IMR-90 (cell line): ENCODE measurements at regions not wholly inside any gene's neighbourhood (a gene's known extent, or its start where the extent isn't known, plus 50 kb on each side); places are given as distances from the start of the nearest gene placed in this dataset.

Source experiments
- ATAC-seq: fragments of 200-7000 bp; cut with Tn5 transposase; 2 replicates; pipeline ENCODE4 v1.9.1; 2020; ENCODE audit warnings: low read depth, mild to moderate bottlenecking, moderate library complexity
- BruUV-seq: library from RNA; stranded (reverse); fragments of 400-500 nt; replicated peaks from 2 replicates; lab custom pipeline; 2021; lab: Mats Ljungman, UMichigan
- CTCF ChIA-PET: fragments of 300-600 bp; formaldehyde crosslinking; extraction: SDS; loops from one replicate; lab custom pipeline; 2021; ENCODE audit warnings: antibody characterized with exemption; lab: Yijun Ruan, JAX
- POLR2A ChIA-PET: fragments of 300-600 bp; sonication (Branson Sonifier 250); formaldehyde crosslinking; loops from one replicate; lab custom pipeline; 2022; ENCODE audit warnings: antibody characterized with exemption; ENCODE audit not compliant: unreplicated experiment; lab: Charles Lee
- DNase-seq: peaks from one replicate; pipeline ENCODE4 v3.0.0; 2013
- H2AFZ ChIP-seq: replicated peaks from 2 replicates; pipeline ENCODE3; 2013; ENCODE audit warnings: low read length, mild to moderate bottlenecking; ENCODE audit not compliant: poor library complexity
- H2AK5ac ChIP-seq: 2 replicates; pipeline ENCODE4 v1.6.1; 2013; ENCODE audit warnings: low read depth, low read length, inconsistent platforms
- H2AK9ac ChIP-seq: replicated peaks from 2 replicates; pipeline ENCODE3; 2013; ENCODE audit warnings: mild to moderate bottlenecking, low read depth, low read length, moderate library complexity; ENCODE audit not compliant: poor library complexity
- H2BK120ac ChIP-seq: 2 replicates; pipeline ENCODE4 v1.6.1; 2013; ENCODE audit warnings: low read depth, low read length, inconsistent platforms
- H2BK15ac ChIP-seq: 3 replicates; pipeline ENCODE4 v1.6.1; 2013; ENCODE audit warnings: low read depth, low read length, inconsistent platforms
- H2BK20ac ChIP-seq: 2 replicates; pipeline ENCODE4 v1.6.1; 2013; ENCODE audit warnings: low read depth, mild to moderate bottlenecking, inconsistent platforms, low read length, moderate library complexity
- H2BK5ac ChIP-seq: 2 replicates; pipeline ENCODE4 v1.6.1; 2013; ENCODE audit warnings: mild to moderate bottlenecking, low read depth, low read length, inconsistent platforms; ENCODE audit not compliant: poor library complexity, severe bottlenecking
- H3K14ac ChIP-seq: replicated peaks from 2 replicates; pipeline ENCODE4 v1.6.1; 2013; ENCODE audit warnings: low read depth, low read length, inconsistent platforms
- H3K18ac ChIP-seq: 2 replicates; pipeline ENCODE4 v1.6.1; 2013; ENCODE audit warnings: low read depth, low read length, control low read depth
- H3K23ac ChIP-seq: 2 replicates; pipeline ENCODE4 v1.6.1; 2013; ENCODE audit warnings: low read depth, low read length, inconsistent platforms
- H3K27ac ChIP-seq: 2 replicates; pipeline ENCODE4 v1.5.1; 2013; ENCODE audit warnings: mild to moderate bottlenecking, control low read depth, low read length; ENCODE audit not compliant: insufficient read depth
- H3K27me3 ChIP-seq: 2 replicates; pipeline ENCODE4 v1.6.1; 2013; ENCODE audit warnings: low read length; ENCODE audit not compliant: control insufficient read depth, insufficient read depth
- H3K36me3 ChIP-seq: 2 replicates; pipeline ENCODE4 v1.6.1; 2013; ENCODE audit warnings: low read length, mixed read lengths; ENCODE audit not compliant: control insufficient read depth, insufficient read depth
- H3K4ac ChIP-seq: 2 replicates; pipeline ENCODE4 v1.6.1; 2013; ENCODE audit warnings: low read depth, low read length, inconsistent platforms
- H3K4me1 ChIP-seq: 2 replicates; pipeline ENCODE4 v1.6.1; 2013; ENCODE audit warnings: low read length, mixed read lengths; ENCODE audit not compliant: control insufficient read depth, insufficient read depth
- H3K4me2 ChIP-seq: 2 replicates; pipeline ENCODE4 v1.6.1; 2013; ENCODE audit warnings: low read depth, mild to moderate bottlenecking, control low read depth, low read length, moderate library complexity
- H3K4me3 ChIP-seq: 2 replicates; pipeline ENCODE4 v1.5.1; 2013; ENCODE audit warnings: low read depth, mild to moderate bottlenecking, control low read depth, low read length, moderate library complexity; ENCODE audit not compliant: insufficient read depth
- H3K56ac ChIP-seq: 2 replicates; pipeline ENCODE4 v1.6.1; 2013; ENCODE audit warnings: low read length, inconsistent platforms; ENCODE audit not compliant: insufficient read depth; ENCODE audit errors: extremely low read depth
- H3K79me1 ChIP-seq, 2 experiments: 2 replicates each; pipeline ENCODE4 v1.6.1; 2013; ENCODE audit warnings: low read length in 2 of 2, inconsistent platforms in 1 of 2, low read depth in 1 of 2
- H3K9ac ChIP-seq: 2 replicates; pipeline ENCODE4 v1.6.1; 2013; ENCODE audit warnings: low read depth, low read length, control low read depth
- H3K9me1 ChIP-seq: 2 replicates; pipeline ENCODE4 v1.6.1; 2013; ENCODE audit warnings: low read length, inconsistent platforms; ENCODE audit not compliant: insufficient read depth
- H3K9me3 ChIP-seq: 2 replicates; pipeline ENCODE4 v1.6.1; 2013; ENCODE audit warnings: low read length; ENCODE audit not compliant: control insufficient read depth, insufficient read depth
- H4K20me1 ChIP-seq: 2 replicates; pipeline ENCODE4 v1.6.1; 2013; ENCODE audit warnings: low read length, inconsistent platforms; ENCODE audit not compliant: insufficient read depth
- H4K5ac ChIP-seq: 2 replicates; pipeline ENCODE4 v1.6.1; 2013; ENCODE audit warnings: mild to moderate bottlenecking, low read depth, low read length, control low read depth
- H4K8ac ChIP-seq, 2 experiments: 2 replicates each; pipeline ENCODE4 v1.6.1; 2013; ENCODE audit warnings: low read depth in 2 of 2, low read length in 2 of 2, control low read depth in 1 of 2, inconsistent platforms in 1 of 2
- H4K91ac ChIP-seq: 2 replicates; pipeline ENCODE4 v1.6.1; 2013; ENCODE audit warnings: low read depth, low read length, inconsistent platforms; ENCODE audit not compliant: insufficient read depth
- CEBPB ChIP-seq: IDR thresholded peaks from 2 replicates; pipeline ENCODE4 v1.6.1; 2012; ENCODE audit warnings: low read depth, low read length, improper control_type of control experiment
- RFX5 ChIP-seq: IDR thresholded peaks from 2 replicates; pipeline ENCODE4 v1.8.0; 2012; ENCODE audit warnings: low read depth, mild to moderate bottlenecking, low read length, moderate library complexity
- WGBS, 2 experiments: methylation state at CpG; one replicate each; pipeline versions ENCODE4 v1.1.5 to v1.1.7; 2013; ENCODE audit warnings: missing lambda C conversion rate in 2 of 2; ENCODE audit not compliant: insufficient read length in 1 of 2; ENCODE audit errors: extremely low coverage in 2 of 2; 5-methylcytosine and 5-hydroxymethylcytosine counted together
- dilution Hi-C: fragments of 300-500 bp; cut with HindIII; formaldehyde crosslinking; loops from one replicate; pipeline ENCODE4 v1.14.3; 2018; ENCODE audit warnings: low sequenced_read_pairs; ENCODE audit not compliant: unreplicated experiment
- in situ Hi-C: fragments of 300-500 bp; cut with MboI; formaldehyde crosslinking; loops from 3 replicates; pipeline ENCODE4 v1.14.3; 2019; ENCODE audit warnings: low sequenced_read_pairs, inconsistent platforms, mixed read lengths
- intact Hi-C: fragments of 100-400 bp; cut with micrococcal nuclease; formaldehyde crosslinking; loops from 2 replicates; pipeline ENCODE4 v1.10.0; 2022

- Histone ChIP-seq H3K27me3 (no peaks in the 10 kb centered on the region), H4K8ac (no peak overlapping the region; a peak in 1 of 4 replicates), H2AFZ (no peak overlapping the region), H4K20me1 (no peaks in the 10 kb centered on the region), H2AK9ac (no peak overlapping the region), H4K5ac (no peak overlapping the region), H3K56ac (no peak overlapping the region), H2BK20ac (peak overlapping the region; percentile 16; the same call in 1 of the 2 replicates), H3K9ac (no peak overlapping the region), H3K4me1 (peaks cover 9% of the 10 kb centered on the region), H2BK5ac (no peak overlapping the region), H3K4ac (peak overlapping the region; percentile 8; the same call in 1 of the 2 replicates), H3K23ac (no peak overlapping the region; the same call in 1 of the 2 replicates), H2AK5ac (no peak overlapping the region; the same call in 1 of the 2 replicates), H3K27ac (no peak overlapping the region), H2BK120ac (peak overlapping the region; percentile 16; the same call in 1 of the 2 replicates), H3K36me3 (no peaks in the 10 kb centered on the region), H2BK15ac (no peak overlapping the region), H3K79me1 (no peaks in the 10 kb centered on the region), H3K4me2 (no peak overlapping the region), H3K9me3 (no peaks in the 10 kb centered on the region), H4K91ac (no peak overlapping the region; the same call in 1 of the 2 replicates), H3K18ac (no peak overlapping the region), H3K4me3 (no peak overlapping the region), H3K9me1 (peaks cover 11% of the 10 kb centered on the region; the same call in 1 of the 2 replicates), H3K14ac (no peak overlapping the region)
- dilution Hi-C loops (no loop called here), intact Hi-C loops (loop anchor here (10.0 kb wide), 1 partner anchor 497 kb away; no protein-coding TSS in a partner anchor), in situ Hi-C loops (no loop called here)
- CTCF ChIA-PET, result interaction anchor here (1.7 kb wide), 1 partner anchor 10 kb away, joined by 7 read pairs; no protein-coding TSS in a partner anchor
- no peak for TF ChIP-seq CEBPB
- TF ChIP-seq RFX5, result no peak
- BruUV-seq, result no TSS peak
- WGBS, 2 experiments, result no CpG with 5 or more reads among the region's 6 CpGs
- DNase-seq (peak; percentile 12), ATAC-seq (no peak)
- POLR2A ChIA-PET, result no interaction called here
Measured at GRCh38 chr10:44301781-44302355, 83.0 kb downstream of the CXCL12 start.
